ENCODE measurements at regions not wholly inside any gene's neighbourhood (a gene's known extent, or its start where the extent isn't known, plus 50 kb on each side); places are given as distances from the start of the nearest gene placed in this dataset.
"Not testable (repeated sequence)": the region's sequence is repeated elsewhere in the genome, so short reads cannot be mapped to it uniquely, and the experiment has no call there.

GRCh38 chr6:128580224-128581110 lies 60.1 kb upstream of the PTPRK start:
- no peak for DNase-seq

- not testable (repeated sequence) for DNase-seq
These were observed 54.9 kb upstream of the PTPRK start for GRCh38 chr6:128575254-128575653.

- no peak for DNase-seq
These were observed 54.0 kb upstream of the PTPRK start for GRCh38 chr6:128574402-128574801.

- no peak for DNase-seq
These were observed 52.6 kb upstream of the PTPRK start for GRCh38 chr6:128573036-128573435.

GRCh38 chr6:128572294-128572693 lies 51.9 kb upstream of the PTPRK start:
- DNase-seq = no peak

GRCh38 chr6:128570680-128571063 lies 50.3 kb upstream of the PTPRK start:
- no peak for DNase-seq

- no peak for DNase-seq
These were observed 49.6 kb upstream of the PTPRK start for GRCh38 chr6:128569732-128570679.
